Stomach (tissue), 4 donors: ENCODE measurements at regions not wholly inside any gene's neighbourhood (a gene's known extent, or its start where the extent isn't known, plus 50 kb on each side); places are given as distances from the start of the nearest gene placed in this dataset.

ENCODE experiments used
- CTCF ChIP-seq, 7 experiments: fragments of 450-650 bp in 4 of 7; fragments of 200-600 bp in 3 of 7; sonication (generic) in 3 of 7; IDR thresholded peaks; one replicate each; pipeline ENCODE4 v1.5.1; 2016 to 2019; ENCODE audit warnings: antibody characterized with exemption in 7 of 7, control low read depth in 2 of 7, mild to moderate bottlenecking in 1 of 7
- POLR2A ChIP-seq, 4 donors: fragments of 450-650 bp; IDR thresholded peaks; one replicate each; pipeline ENCODE4 v1.6.1; 2016; ENCODE audit warnings: antibody characterized with exemption in 4 of 4, control low read depth in 2 of 4, mild to moderate bottlenecking in 1 of 4, moderate library complexity in 1 of 4
- POLR2AphosphoS5 ChIP-seq, 3 donors: sonication (generic); formaldehyde crosslinking; IDR thresholded peaks; one replicate each; pipeline ENCODE4 v1.6.1; 2016; ENCODE audit warnings: antibody characterized with exemption in 3 of 3

DNA sequence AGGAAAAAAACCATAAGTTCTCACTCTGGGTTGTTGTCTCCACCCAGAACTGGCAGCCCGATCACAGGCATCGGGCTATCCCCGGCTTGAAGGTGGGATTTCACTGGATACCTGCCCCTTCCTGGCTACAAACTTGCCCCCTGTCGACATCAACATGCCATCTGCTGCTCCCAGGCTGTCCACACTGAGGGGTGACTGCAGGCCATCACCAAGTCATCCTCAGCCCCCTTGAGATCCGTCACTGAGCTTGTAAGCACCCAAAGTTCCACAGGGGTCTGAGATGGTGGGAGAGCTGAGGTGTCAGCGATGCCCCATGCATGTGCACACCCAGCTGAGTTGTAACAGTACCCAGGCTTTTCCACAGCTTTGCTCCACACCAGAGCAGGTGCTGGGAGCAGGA, 211.0 kb downstream of the AMY1C start:
- TF ChIP-seq POLR2A (IDR thresholded peaks at IDR 0.05) (no peak), CTCF (IDR thresholded peaks at IDR 0.05) (no peak), POLR2AphosphoS5 (IDR thresholded peaks at IDR 0.05) (no peak)
